NCI-H2081 treated with DMSO at 0.1 percent for 48 hours (cell line): ENCODE measurements at regions not wholly inside any gene's neighbourhood (a gene's known extent, or its start where the extent isn't known, plus 50 kb on each side); places are given as distances from the start of the nearest gene placed in this dataset.
A peak's percentile ranks its signal among the peaks of the same experiment; 100 is the strongest.

Experiments used
- DNase-seq: peaks from one replicate; lab custom pipeline; 2025; lab: John Stamatoyannopoulos, UW

DNA sequence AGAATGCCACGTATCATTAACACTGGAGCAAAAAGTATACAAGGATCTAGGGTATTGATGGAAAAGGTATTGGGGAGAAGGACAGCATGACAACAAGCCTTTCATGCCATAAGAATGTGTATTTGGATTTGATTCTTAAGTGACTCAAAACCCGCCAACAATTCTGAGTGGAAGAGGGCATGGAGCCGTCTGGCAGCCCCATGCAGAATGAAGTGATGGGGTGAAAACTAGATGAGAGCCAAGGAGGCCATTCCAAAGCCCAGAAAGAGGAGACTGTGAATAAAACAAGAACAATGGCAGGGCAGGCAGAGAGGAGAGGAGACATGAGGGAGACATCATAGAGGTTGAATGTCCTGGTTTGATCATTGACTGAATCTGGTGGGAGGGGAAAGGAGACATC, 272.3 kb upstream of the WWC1 start:
- DNase-seq, result no peak

DNA sequence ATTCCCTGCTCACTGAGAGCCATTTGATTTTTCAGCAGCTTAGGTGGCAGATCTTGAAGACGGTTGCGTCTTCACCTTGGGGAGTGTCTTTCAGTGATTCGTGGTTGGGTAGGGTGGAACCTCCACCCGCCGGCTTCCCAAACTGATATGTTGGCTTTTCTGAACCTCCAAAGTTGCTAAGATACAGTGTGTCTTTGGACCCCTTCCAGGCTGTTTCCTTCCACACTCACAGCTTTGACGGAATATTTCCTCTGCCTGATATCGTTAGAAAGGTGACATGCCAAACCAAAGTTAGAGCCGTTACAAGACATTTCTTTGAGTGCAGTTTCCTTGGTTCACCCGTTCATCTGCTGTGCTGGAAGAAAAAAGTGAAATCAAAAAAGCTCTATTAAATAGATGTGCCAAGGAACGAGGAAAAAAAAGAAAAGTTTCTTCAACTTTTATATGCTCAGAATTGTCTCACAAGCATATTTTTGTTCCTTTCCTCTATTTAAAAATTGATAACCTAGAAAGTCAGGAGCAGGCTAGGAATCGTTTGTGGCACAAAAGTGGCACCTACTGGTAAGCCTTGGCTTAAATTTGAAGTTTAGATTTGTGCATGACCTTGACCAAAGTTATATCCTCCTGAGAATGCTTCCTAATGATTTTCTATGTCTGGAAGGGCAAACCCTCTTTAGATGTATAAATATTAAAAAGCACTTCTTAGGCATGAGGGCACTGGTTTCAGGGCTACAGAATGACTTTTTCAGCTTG, 270.7 kb upstream of the WWC1 start:
- no peak for DNase-seq

DNA sequence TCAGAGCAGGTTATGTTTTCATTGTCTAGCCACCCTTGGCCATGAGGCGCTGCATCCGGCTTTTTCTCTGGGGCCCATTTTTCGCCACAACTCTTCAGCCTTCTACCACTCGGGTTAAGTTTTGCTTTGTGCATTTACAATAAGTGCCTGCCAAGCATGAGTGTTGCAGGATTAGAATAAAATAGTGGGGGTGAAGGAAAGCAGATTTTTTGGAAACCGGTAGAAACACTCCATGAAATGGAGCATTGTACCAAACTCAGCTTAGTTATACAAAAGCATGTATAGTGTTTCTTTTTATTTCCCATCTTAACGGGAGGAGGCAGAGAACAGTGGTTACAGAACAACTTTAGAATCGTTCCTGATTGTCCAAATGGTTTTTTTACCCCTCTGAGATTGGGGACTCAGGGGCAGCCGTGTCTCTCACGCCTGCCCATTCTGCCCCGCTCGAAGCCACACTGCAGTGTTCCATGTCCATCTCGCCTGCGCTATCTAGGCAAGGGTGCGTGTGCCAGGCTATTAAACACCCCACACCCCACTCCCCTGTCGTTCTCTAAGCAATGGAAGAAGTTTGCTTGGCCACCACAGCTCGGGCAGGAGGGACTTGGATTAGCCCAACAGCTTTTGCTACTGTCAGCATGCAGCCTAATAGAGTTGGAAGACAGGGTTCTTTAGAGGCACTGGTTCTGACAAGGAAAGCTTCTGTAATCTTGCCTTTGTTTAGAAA, 268.8 kb upstream of the WWC1 start:
- DNase-seq, result no peak

DNA sequence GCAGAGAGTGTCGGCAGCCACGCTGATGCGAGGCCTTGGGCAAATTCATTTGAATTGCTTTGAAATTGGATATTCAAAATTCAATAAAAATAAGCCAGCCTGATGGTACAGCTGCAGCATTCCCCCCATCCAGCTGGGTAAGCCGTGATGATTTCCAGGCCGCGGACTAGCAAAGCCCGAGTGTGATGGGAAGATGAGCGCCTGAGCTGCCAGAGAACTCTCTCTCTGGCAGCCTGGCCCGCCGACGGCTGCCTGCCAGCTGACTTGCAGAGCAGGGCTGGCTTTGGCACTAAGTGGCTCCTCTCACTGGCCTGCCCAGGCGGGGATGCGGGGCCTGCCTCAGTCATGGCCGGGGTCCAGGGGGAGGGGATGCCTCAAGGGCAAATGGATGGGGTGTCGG, 268.3 kb upstream of the WWC1 start:
- DNase-seq, result no peak

DNA sequence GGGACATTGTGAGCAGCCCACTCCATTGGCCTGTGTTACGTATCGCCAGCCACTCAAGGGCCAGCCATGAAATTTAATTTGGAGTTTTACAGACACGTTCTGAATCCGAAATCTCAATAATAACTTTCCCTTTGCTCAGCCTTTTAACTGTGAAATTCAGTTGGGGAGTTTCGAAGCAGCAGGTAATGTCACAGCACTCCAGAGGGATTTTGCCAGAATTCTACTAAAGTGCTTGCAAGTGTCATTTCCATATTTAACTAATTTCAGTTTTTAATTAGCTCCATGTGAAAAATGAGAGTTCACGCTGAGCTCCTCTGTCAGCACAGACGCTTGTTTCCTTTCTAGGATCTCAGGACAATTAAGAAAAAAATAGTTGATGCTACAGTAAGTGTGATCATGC, 267.1 kb upstream of the WWC1 start:
- DNase-seq, result no peak

DNA sequence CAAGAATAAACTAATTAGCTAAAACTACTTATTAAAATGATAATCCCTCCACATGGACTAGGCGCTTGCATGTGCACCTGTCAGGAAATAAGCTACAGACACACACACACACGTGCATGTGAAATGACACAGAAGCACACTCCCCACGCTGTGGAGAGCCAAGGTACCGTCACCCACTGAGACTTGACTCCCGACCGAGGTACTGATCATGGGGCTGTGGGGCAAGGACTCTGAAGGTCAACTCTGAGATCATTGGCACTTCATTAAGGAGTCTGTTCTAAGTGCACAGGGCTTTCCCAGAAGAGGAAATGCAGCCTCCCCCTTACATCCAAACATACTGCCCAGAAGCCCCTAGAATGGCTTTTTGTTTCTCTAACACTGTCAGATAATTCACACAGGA, 264.4 kb upstream of the WWC1 start:
- no peak for DNase-seq

DNA sequence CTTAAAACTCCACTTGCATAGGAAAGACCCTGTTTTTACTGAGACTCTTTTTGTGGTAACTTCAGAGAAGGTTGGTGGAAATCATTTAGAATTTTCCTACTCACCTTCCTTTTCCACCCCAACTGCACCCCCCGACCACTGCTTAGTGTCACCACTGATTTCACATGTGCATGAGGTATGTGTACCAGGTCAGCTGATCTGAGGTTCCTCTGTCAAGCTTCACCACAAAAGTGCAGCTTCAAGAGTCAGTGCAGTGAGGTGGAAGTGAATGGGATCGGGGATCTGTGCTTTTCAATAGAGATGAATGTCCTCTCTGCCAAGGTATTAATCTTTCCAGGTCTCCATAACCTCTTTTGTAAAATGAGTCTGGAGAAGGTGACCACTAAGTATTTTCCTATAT, 260.5 kb upstream of the WWC1 start:
- no peak for DNase-seq

DNA sequence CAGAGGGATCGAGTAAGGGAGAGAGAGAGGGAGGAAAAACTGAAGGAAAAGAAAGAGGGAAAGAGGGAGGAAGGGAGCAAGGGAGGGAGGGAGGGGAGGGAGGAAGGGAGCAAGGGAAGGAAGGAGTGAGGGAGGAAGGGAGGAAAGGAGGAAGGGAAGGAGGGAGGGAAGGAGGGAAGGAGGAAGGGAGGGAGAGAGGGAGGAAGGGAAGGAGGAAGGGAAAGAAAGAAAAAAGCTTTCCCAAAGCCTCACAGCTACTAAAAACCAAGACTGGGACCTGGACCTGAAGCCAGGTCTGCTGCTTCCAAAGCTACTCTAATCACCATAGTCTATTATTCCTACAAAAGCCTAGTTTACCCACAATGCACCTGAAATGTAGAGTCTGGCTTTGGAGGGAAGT, 259.8 kb upstream of the WWC1 start:
- no peak for DNase-seq

DNA sequence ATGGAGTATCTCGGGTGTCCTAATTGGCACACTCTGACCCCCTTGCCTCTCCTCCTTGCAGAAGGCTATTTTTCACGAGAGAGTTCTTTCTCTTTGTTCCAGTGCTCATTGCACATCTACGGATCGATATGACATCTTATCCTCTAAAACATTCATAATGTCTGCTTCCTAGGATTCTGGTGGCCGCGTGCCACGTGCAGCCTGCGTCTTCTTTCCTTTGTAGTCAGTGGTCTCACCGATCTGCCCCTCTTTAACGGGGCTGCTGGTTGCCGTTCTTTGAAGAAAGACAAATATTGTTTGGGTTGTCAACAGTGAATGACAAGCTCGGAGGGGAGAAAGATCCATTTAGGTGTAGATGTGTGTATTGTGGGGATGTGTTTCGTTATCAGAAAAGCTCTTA, 252.4 kb upstream of the WWC1 start:
- no peak for DNase-seq

DNA sequence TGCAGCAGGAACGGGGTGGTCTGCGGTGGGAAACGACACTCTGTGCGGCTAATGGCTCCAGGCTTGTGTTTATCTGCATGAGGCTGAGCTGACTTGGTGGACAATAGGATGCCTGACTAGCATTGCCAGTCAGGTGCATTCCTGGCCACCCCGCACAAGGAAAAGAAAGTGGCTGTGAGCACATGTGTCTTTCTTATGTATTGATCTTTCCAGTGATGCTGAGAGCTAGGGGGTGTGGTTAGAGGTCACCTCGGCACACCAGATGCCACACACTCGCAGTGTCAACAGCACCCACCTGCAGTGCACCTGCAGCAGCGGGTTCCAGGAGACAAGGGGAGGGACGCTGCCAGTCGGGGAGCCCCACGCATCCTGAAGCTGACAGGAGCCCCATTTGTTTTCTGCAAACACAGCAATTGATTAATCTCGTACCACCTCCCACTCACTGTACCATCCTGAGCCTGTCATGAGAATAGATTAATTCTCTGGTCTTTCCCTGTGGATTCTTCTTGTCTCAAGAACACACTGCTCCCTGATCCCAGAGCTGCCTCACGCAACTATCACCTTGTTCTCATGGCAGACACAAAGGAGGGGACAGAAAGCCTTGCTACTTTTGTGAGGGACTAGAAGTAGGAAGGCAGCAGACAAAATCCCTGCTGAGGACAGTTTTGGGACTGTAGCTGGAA, 251.7 kb upstream of the WWC1 start:
- DNase-seq, result no peak

DNA sequence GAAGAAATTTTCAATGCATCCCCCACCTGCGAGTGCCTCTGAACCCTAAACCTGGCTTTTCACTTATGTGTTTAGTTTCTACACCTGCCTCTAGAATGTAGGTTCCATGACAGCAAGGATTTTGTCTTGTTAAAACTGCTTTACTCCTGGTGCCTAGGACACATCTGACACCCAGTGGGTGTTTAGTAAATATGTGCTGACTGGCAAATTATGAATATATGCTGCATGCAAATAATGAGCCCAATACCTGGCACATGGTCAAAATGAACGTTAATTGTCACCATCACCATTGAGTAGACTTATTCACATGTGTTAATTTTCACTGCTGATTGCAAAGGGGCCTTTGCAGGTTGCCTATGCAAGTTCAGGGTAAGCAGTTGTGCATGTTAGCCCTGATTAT, 249.9 kb upstream of the WWC1 start:
- DNase-seq, result no peak

DNA sequence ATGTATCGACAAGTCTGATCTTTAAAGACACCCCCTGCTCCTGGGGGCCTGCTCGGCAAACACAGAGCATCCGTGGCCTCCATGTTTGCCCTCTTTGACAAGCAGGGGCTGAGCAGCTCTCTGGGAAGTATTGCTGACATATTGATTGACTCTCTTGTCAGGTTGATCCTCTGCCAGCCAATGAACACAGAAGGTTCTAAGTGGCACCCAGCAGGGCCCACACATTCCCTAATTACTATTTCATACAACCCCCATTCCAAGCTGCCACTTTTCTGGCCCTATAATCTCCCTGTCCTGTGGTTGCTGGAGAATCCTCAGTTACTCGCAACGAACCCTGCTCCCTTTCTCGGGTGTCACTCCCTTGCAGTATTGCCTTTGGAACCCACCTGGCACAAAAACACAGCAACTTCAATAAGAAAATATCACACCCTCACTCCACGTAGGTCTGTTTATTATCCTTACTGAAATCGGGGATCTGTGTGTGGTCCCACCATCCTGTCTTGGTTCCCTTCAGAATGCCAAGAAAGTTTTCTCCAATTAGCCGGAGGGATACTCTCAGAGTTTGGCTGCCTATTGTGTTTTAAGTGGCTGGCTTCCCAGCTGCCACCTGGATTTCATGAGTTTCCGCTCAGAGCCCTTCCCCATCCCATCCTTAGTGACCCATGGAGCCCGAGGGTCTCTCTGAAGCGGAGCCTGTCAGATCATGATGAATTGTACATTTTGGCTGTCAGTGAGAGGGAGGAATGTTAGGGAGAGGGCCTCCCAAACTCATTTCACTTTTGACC, 249.0 kb upstream of the WWC1 start:
- DNase-seq, result no peak

DNA sequence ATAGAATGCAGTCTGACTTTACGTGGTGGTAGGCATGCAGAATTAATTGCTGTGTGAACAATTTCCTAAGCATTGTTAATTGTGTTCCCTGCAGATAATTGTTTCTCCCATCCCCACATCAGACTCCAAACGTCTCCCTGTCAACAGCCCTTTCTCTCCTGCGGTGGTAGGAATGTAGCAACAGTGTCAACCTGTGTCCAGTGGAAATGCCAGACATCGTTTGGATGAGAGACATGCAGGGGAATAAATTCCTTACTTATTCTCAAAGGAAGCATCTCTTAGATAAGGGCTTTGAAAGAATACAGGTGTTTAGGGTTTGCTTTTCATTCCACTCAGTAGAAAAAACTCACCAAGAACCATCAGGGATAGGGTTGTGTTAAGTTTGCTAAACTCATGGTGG, 245.3 kb upstream of the WWC1 start:
- DNase-seq, result no peak

DNA sequence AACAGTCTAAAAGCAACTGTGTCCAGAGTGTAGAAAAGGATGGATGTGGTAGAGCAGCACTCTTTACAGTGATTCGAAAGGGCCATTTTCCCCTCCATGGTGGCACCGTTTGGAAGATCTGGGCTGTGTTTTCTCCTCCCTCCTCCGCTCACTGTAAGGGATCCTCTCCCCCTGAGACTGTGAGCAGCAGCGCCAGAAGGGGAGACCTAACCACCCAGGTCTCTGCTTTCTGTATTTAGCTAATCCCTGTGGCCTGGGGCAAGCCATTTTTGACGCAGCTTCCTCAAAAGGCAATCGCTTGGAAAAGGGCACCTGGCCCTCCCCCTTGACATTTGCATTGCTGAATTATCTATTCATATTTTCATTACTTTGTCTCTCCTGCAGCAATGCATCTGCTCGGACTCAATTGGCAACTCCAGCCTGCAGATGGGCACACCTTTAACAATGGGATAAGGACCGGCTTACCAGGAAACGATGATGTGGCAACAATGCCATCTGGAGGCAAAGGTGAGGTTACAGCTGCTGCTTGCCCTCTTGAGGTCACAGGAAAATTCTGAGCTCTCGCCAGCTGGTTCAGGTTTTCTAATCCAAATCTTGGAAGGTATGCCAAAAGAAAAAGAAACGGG, 244.3 kb upstream of the WWC1 start:
- DNase-seq, result peak; percentile 26

DNA sequence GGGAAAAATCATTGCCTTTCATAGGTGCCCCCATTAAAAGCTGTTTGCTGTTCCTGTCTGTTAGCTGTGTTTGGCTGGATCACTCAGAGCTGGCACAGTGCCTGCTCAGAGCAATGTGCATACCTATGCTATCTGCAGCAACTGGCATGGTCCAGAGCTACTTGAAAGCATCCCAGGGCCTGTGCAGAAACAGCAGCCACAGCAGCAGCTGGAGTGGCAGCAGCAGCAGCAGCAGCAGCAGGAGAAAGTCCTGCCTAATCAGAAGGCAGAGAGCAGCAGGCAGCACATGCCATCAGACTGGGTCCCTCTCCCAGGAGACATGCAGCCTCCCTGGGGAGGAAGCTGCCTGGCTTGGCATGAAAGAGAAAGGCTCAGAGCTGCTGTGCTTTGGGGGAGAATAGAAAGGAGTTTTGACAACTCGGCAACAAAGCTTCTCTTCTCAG, 243.8 kb upstream of the WWC1 start:
- DNase-seq, result no peak

DNA sequence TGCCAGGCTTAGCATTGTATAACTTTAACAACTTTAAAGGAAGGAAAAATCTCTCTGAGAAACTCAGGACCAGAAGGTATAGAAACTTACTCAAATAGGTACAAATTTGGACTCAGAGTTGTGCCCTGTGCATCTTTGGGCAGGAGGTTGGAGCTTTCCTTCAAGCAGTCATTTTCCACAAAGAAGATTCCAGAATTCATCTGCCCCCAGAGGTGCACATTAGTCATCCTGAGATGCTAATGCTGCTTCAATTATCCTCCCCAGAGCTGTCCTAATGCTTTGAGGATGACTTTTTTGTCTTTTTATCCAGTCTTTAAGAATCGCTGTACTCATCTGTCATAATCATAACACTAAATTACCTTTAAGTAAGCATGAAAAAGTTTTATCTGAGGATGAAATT, 243.0 kb upstream of the WWC1 start:
- no peak for DNase-seq

DNA sequence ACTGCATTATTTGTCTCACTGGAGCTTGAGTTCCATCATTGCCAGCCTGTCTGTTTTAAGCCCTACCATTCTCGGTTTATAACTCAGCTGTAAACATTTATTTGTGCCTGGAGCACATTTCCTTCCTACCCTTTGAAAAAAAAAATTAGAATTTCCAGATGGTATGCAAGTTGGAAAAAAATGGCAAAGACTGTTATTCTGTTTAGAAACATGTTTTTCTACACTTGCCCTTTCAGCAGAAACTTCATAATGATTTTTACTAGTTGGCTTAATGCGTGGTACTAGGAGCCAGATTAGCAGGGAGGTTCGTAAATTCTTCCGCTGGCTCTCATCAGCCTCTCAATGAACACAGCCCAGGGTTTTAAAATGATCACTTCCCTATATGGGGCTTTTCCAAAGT, 238.8 kb upstream of the WWC1 start:
- no peak for DNase-seq

DNA sequence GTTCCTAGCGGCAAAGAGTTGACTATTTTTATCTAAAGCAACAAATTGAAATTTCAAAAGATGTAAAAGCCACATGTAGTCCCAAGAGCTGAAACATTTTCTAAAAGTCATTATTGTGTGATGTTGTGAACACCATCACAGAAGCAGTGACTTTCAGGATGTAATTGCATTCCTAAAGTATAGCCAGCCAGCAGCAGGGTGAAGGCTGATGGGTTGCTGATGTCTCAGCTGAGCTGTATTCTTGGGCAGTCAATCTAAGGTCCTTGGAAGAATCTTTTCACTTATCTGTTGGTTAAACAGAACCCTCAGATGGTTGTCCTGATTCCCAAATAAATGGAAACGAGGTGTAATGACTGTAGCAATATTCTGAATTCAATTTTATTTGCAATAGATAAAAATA, 237.4 kb upstream of the WWC1 start:
- no peak for DNase-seq

DNA sequence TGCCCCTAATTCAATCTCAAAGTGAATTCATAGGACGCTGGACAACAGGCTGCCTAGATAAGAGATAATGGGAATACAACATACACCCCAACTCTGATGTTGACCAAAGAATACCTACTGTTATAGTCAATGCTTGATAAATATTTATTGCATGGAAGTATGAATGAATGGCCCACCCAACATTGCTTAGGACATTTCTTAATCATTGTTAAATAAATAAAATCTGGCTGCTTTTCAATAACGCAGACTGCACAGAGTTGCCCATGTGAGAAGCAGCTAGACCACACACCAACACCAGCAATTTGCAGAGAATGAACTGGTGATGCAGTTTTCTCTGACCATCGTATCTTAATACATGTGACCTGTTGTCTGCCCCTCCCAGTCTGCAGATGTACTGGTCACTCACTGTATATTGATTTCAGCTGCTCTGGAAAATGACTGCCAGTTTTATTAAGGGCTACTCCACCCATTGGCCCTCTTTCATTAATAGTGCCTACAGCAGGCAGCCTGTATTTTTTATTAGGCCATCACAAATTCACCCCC, 236.2 kb upstream of the WWC1 start:
- no peak for DNase-seq

DNA sequence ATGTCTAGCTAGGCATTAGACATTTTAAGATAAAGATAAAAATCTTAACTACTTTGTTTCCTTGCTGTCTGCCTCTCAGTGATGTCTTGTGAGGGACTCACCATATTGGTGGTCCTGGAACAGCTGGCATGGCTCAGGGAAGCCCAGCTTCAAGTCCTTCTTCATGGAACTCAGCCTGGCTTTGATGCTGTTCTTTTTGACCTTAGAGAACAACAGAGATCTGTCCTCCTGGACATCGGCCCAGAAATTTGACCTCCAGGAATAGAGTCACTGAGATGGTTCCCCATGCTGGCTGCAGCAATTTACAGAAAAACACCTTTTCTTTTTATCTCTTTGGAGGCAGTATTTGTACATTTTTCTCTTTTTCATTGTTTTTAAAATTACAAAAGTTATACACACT, 235.5 kb upstream of the WWC1 start:
- no peak for DNase-seq

DNA sequence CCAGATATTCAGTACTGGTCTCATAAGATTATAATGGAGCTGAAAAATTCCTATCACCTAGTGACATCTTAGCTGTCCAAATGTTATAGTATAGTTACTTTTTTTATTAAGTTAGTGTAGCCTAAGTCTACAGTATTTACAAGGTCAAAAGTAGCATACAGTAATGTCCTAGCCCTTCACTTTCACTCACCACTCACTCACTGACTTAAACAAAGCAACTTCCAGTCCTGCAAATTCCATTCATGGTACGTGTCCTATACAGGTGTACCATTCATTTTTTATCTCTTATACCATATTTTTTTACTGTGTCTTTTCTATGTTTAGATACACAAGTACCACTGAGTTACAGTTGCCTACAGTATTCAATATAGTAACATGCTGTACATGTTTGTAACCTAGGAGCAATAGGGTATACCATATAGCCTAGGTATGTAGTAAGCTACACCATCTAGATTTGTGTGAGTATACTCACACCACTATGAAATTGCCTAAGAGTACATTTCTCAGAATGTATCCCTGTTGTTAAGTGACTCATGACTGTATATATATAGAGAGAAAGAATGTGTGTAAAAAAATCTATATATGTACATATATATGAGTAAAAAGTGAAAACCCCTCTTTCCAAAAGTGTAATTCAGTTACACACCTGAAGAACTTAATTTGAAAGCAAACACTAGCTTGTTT, 234.8 kb upstream of the WWC1 start:
- DNase-seq, result no peak
